ENCODE measurements at regions not wholly inside any gene's neighbourhood (a gene's known extent, or its start where the extent isn't known, plus 50 kb on each side); places are given as distances from the start of the nearest gene placed in this dataset.

GRCh38 chr10:7056216-7056615 is 354.6 kb downstream of the SFMBT2 start:
- Mint-ChIP-seq H3K9me3 (peaks cover 6% of the 10 kb centered on the region; the same call in 2 of the 3 replicates), H3K36me3 (ENCODE audit: low read depth) (no peaks in the 10 kb centered on the region; the same call in 2 of the 3 replicates), H3K27ac (no peak overlapping the region), H3K27me3 (ENCODE audit: insufficient read depth, low read depth, poor library complexity) (no peaks in the 10 kb centered on the region), H3K4me3 (no peak overlapping the region), H3K4me1 (peaks cover 5% of the 10 kb centered on the region; the same call in 1 of the 3 replicates)
- Histone ChIP-seq H3K27ac (ENCODE audit: low read depth) (no peak overlapping the region), H3K4me3 (no peak overlapping the region), H4K20me1 (replicated peaks; ENCODE audit: insufficient read depth) (no peaks in the 10 kb centered on the region), H3K27me3 (ENCODE audit: insufficient read depth) (no peaks in the 10 kb centered on the region), H3K4me1 (ENCODE audit: insufficient read depth) (no peaks in the 10 kb centered on the region), H3K79me2 (replicated peaks; ENCODE audit: insufficient read depth) (no peaks in the 10 kb centered on the region), H3K36me3 (ENCODE audit: insufficient read depth) (no peaks in the 10 kb centered on the region), H3K4me2 (no peak overlapping the region), H3K9me2 (ENCODE audit: insufficient read depth) (no peaks in the 10 kb centered on the region), H3F3A (replicated peaks; ENCODE audit: low read depth) (no peaks in the 10 kb centered on the region), H2AFZ (no peak overlapping the region)
- no peak for TF ChIP-seq POLR2AphosphoS5 (IDR thresholded peaks at IDR 0.05; ENCODE audit: low read depth)
- TF ChIP-seq CREB1 (CRISPR knock-in tag; IDR thresholded peaks at IDR 0.05; ENCODE audit: low read depth) = no peak
- TF ChIP-seq ZNF462 (CRISPR knock-in tag; IDR thresholded peaks at IDR 0.05) = no peak
- TF ChIP-seq ETS1 (IDR thresholded peaks at IDR 0.05) = no peak
- no peak for TF ChIP-seq REST (IDR thresholded peaks at IDR 0.05; ENCODE audit: unreplicated experiment)
- ATAC-seq (no peak), DNase-seq (ENCODE audit: low spot score) (no peak)
